ENCODE measurements at regions not wholly inside any gene's neighbourhood (a gene's known extent, or its start where the extent isn't known, plus 50 kb on each side); places are given as distances from the start of the nearest gene placed in this dataset.
"Not testable (repeated sequence)": the region's sequence is repeated elsewhere in the genome, so short reads cannot be mapped to it uniquely, and the experiment has no call there.

DNA sequence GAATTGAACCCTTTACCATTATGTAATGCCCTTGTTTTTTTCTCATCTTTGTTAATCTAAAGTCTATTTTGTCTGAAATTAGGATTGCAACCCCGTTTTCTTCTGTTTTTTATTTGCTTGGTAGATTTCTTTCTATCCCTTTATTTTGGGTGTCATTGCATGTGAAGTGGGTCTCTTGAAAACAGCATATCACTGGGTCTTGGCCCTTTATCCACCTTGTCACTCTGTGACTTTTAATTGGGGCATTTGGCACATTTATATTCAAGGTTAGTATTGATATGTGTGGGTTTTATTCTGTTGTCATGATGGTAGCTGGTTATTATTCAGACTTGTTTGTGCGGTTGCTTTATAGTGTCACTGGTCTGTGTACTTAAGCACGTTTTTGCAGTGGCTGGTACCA is 117.4 kb upstream of the MARCHF11 start:
- no peak for DNase-seq (ENCODE audit: low spot score)

DNA sequence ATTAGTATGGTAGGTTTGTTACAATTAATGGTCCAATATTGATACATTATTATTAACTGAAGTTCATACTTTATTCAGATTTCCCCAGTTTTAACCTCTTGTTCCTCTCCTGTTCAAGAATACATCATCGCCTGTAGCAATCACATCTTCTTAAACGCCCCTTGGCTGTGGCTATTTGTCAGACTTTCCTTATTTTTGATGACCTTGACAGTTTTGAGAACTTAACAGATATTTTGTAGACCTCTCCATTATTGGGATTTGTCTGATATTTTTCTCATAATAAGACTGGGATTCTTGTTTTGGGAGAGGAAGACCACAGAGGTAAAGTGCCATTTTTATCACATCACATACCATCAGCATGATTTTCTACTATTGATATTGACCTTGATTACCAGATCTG is 112.3 kb upstream of the MARCHF11 start:
- no peak for DNase-seq (ENCODE audit: low spot score)

DNA sequence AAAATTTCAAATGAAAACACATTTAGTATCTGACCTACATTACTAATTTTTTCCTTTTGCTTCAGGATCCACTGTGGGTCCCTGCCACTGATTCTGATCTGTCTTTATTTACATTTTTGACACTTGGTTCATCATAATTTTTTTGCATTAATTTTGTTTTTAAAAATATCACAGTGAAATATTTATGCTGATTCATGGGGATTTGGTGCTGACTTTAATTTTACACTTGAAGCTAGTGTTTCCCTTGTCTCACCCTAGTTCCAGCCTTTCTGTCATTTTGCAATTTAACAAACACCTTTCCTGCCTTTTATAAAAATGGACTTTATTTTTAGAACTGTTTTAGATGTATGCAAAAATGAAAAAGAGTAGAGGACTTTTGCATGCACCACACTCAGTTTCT is 111.9 kb upstream of the MARCHF11 start:
- DNase-seq (ENCODE audit: low spot score): no peak

DNA sequence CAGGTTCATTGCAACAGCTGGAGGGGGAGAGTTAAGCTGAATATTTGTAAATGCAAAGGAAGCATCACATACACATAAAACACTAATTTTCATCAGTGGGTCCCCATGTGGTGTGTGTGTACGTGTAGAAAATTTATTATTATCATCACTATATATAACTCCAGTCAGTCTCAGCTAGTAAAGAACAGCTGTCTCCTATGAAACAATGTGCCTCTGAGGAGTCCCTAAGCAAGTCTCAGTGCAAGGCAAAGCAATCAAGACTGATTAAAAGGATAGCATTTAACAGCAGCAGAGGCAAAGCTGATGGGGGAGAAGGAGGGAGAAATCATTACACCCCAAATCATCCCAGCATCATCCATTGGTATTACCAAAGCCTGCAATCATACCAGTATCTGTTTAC is 104.2 kb upstream of the MARCHF11 start:
- DNase-seq (ENCODE audit: low spot score): no peak

DNA sequence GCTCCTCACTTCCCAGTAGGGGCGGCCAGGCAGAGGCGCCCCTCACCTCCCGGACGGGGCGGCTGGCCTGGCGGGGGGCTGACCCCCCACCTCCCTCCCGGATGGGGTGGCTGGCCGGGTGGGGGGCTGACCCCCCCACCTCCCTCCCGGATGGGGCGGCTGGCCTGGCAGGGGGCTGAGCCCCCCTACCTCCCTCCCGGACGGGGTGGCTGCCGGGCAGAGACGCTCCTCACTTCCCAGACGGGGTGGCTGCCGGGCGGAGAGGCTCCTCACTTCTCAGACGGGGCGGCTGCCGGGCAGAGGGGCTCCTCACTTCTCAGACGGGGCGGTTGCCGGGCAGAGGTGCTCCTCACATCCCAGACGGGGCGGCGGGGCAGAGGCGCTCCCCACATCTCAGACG is 97.3 kb upstream of the MARCHF11 start:
- not testable (repeated sequence) for DNase-seq (ENCODE audit: low spot score)

DNA sequence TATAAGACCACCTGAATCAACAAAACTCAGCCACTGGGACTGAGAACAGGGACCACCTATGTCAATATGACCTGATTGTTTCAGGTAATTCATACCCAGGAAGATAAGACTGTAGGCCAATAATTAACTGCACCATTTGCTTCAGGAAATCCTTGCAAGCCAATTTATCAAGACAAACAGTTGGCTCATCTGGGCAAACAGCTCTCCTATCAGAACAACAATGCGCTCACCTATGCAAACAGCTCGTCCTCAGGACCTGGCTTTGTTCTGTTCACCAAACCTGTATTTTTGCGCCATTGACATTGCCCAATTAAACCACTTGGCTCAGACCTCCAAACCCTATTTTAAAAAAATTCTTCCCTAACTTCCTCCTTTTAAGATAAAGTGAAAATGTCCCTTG is 92.3 kb upstream of the MARCHF11 start:
- no peak for DNase-seq (ENCODE audit: low spot score)

DNA sequence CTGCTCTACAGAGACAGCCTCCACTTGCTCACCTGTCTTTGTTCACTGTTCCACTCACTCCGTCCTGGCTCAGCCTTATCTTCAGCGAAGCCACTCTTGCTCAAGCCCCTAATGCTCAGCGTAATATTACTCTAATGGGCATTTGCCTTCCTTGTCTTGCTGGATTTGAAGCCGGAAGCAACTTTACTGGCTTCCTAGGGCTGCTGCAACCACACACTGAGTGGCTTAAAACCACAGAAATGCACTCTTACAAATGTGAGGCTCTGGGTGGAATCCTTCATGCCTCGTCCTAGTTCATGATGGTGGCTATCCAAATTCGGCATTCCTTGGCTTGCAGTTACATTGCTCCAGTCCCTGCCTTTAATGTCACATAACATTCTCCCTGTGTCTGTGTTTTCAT is 85.5 kb upstream of the MARCHF11 start:
- DNase-seq (ENCODE audit: low spot score): no peak

DNA sequence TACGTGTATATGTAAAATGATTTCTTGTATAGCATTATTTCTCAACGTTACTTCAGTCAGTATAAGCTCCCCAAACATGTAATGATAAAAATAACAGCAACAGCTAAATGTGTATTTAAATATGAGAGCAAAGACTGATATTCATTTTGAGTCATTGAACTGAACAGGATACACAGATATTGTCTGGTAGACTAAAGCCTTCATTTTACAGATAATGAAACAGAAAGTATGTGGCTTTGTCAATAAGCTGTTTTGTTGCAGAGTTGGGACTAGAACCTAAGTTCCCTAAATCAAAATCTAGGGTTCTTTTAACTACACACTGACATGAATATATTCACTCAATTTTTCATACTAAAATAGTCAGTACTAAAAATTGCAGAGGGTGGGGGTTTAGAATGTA is 80.4 kb upstream of the MARCHF11 start:
- no peak for DNase-seq (ENCODE audit: low spot score)

DNA sequence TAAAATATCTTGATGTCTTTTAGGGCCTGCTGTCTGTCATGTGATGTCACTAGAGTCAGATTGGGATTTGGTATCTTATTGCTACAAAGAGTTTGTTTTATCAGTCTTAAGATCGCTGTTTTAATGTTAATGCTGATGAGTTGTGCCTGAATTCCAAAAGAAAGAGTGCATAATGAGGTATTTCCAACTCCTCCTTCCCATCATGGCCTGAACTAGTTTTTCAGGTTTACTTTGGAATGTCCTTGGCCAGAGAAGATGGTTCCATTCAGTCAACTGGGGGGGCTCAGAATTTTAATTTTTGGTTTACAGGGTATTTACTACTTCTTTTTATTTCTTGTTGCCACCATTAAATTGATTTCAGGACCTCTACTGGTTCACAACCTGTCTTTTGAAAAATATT is 74.3 kb upstream of the MARCHF11 start:
- no peak for DNase-seq (ENCODE audit: low spot score)

DNA sequence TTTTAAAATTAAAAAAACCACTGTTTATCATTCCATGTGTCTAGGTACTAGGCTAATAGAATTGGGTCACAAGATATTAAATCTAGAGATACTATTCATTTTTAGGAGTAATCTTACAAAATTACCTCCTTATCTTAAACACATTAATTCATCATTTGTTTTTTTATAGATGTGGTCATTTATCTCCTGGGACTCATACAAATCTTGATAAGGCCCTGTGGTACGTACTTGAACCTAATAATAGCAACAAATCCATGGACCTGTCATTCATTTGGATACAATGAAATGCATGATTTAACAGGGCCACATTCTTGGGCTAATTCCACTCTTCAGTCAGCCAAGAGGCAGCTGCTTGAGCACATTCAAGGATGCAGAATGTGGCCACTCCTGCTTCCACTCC is 66.4 kb upstream of the MARCHF11 start:
- DNase-seq (ENCODE audit: low spot score): no peak

DNA sequence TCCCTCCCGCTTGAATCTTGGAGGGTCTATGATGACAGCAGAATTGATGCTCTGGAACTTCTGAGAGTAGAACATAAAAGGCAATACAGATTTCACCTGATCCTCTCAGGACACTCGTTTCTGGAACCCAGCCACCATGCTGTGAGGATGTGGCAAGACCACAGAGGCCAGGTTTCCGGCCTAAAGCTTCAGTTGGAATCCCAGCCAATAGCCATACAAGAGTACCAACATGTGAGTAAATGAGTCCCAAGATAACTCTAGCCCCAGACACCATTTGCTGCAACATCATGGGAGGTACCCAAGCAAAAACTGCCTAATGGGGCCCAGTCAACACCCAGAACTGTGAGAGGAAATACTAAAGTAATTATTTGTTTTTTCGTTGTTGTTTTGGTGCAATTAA is 65.7 kb upstream of the MARCHF11 start:
- DNase-seq (ENCODE audit: low spot score): no peak

DNA sequence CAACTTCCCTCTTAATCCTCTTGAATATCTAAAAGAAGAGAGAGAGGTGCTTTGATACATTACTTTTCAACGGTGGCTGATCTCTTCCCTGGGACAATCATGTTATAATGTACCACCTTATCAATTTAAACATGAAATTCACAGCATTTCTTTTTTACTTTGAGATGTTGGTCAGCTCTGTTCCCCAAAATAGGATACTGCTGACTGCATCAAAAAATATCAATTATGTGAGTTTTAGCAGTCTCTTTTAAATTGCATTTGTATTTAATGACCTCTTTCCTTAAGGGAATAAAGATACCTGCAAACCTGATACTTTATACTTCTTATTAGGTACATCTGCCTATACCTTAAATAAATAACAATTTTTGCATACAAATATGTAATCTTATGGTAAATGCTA is 58.4 kb upstream of the MARCHF11 start:
- no peak for DNase-seq (ENCODE audit: low spot score)

DNA sequence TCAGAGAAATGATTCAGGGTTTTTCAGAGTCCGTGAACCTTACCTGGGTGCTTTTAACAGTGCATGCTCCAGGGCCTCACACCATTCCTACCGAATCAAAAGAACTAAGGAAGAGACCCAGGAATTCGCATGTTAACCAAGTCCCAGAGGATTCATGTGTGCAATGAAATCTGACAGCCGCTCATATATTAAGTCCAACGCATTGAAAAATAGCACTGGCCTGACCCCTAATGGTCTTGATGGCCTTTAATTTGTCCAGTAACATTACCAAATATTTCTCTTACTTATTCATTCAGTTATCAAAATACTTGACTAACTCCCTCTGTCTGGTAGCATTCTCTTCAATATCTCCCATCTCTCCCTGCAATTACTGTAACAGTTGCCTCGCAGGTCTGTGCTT is 55.0 kb upstream of the MARCHF11 start:
- no peak for DNase-seq (ENCODE audit: low spot score)

DNA sequence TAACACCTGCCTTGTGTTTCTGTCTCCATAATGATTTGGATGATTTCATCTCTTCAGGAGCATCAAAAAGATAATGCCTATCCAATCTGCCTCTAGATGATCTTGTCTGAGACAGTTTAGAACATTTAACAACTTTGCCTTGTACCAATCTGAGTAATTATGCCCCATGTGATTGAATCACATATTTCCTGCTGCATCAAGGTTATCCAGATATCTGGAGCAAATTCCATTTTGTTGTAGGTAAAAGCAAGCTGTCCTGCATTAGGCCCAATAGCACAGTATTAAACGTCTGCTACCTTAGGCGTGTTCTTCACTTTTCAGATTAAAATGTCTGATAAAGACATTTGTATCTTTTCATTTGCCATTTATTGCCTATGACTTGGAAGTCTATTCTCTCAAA is 54.1 kb upstream of the MARCHF11 start:
- no peak for DNase-seq (ENCODE audit: low spot score)

DNA sequence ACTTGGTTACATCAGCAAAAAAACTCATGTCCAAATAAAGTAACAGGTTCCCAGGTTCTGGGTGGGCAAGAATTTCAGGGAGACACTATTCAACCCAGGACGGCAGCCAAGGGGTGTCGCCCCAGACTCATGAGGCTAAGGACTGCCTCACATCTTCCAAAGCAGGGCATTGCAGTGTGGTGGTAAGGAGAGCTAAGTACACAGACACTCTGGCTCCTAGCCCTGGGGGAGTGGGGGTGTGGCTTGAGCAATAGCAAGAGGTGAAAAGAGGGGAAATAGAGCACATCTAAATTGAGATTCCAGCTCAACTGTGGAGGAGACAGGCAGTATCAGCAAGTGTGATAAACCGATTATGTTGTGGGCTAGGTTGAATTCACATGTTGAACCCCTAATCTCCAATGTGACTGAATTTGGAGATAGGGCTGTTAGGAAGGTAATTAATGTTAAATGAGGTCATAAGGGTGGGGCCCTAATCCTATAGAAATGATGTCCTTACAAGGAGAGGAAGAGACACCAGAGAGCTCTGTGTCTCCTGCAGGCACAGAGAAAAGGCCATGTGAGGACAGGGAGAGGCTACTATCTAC is 49.9 kb upstream of the MARCHF11 start:
- DNase-seq (ENCODE audit: low spot score): no peak
